ENCODE measurements at regions not wholly inside any gene's neighbourhood (a gene's known extent, or its start where the extent isn't known, plus 50 kb on each side); places are given as distances from the start of the nearest gene placed in this dataset.

GRCh38 chr2:220079595-220079994 is 452.2 kb downstream of the SLC4A3 start:
- DNase-seq (ENCODE audit: unreplicated experiment): no peak
- peaks cover 5% of the 10 kb centered on the region for H3K4me1 Mint-ChIP-seq (ENCODE audit: insufficient read depth, unreplicated experiment)
- no peaks in the 10 kb centered on the region for H3K27me3 Mint-ChIP-seq (ENCODE audit: insufficient read depth, unreplicated experiment)
- ChIA-PET CTCF (interaction anchor here (0.6 kb wide), 1 partner anchor 39 kb away, joined by 5 read pairs; no protein-coding TSS in a partner anchor), POLR2A (interaction anchor here (1.2 kb wide), 1 partner anchor 16 kb away, joined by 3 read pairs; no protein-coding TSS in a partner anchor)
- H3K9me3 Mint-ChIP-seq (ENCODE audit: unreplicated experiment): no peaks in the 10 kb centered on the region
- H3K27ac Mint-ChIP-seq (ENCODE audit: low read depth, unreplicated experiment): no peak overlapping the region
- intact Hi-C loops (cut with micrococcal nuclease): no loop called here
- TF ChIP-seq, protein P1, sequence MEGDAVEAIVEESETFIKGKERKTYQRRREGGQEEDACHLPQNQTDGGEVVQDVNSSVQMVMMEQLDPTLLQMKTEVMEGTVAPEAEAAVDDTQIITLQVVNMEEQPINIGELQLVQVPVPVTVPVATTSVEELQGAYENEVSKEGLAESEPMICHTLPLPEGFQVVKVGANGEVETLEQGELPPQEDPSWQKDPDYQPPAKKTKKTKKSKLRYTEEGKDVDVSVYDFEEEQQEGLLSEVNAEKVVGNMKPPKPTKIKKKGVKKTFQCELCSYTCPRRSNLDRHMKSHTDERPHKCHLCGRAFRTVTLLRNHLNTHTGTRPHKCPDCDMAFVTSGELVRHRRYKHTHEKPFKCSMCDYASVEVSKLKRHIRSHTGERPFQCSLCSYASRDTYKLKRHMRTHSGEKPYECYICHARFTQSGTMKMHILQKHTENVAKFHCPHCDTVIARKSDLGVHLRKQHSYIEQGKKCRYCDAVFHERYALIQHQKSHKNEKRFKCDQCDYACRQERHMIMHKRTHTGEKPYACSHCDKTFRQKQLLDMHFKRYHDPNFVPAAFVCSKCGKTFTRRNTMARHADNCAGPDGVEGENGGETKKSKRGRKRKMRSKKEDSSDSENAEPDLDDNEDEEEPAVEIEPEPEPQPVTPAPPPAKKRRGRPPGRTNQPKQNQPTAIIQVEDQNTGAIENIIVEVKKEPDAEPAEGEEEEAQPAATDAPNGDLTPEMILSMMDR (IDR thresholded peaks at IDR 0.05; ENCODE audit: unreplicated experiment): no peak
- BruUV-seq (replicated peaks): no TSS peak
- no peak overlapping the region for H3K4me3 Mint-ChIP-seq (ENCODE audit: unreplicated experiment)
- H3K36me3 Mint-ChIP-seq (ENCODE audit: insufficient read depth, unreplicated experiment): no peaks in the 10 kb centered on the region

GRCh38 chr2:220081171-220081570 is 453.7 kb downstream of the SLC4A3 start:
- H3K9me3 Mint-ChIP-seq (ENCODE audit: unreplicated experiment): no peaks in the 10 kb centered on the region
- ChIA-PET POLR2A (interaction anchor here (1.3 kb wide), 1 partner anchor 112 kb away, joined by 4 read pairs; no protein-coding TSS in a partner anchor), CTCF (interaction anchor here (0.7 kb wide), 1 partner anchor 346 kb away, joined by 3 read pairs; no protein-coding TSS in a partner anchor)
- TF ChIP-seq, protein P1 (IDR thresholded peaks at IDR 0.05; ENCODE audit: unreplicated experiment): no peak
- no peaks in the 10 kb centered on the region for H3K27me3 Mint-ChIP-seq (ENCODE audit: insufficient read depth, unreplicated experiment)
- no TSS peak for BruUV-seq (replicated peaks)
- no peak overlapping the region for H3K4me3 Mint-ChIP-seq (ENCODE audit: unreplicated experiment)
- intact Hi-C loops (cut with micrococcal nuclease): no loop called here
- no peaks in the 10 kb centered on the region for H3K36me3 Mint-ChIP-seq (ENCODE audit: insufficient read depth, unreplicated experiment)
- H3K27ac Mint-ChIP-seq (ENCODE audit: low read depth, unreplicated experiment): no peak overlapping the region
- H3K4me1 Mint-ChIP-seq (ENCODE audit: insufficient read depth, unreplicated experiment): peaks cover 5% of the 10 kb centered on the region
- no peak for DNase-seq (ENCODE audit: unreplicated experiment)

DNA sequence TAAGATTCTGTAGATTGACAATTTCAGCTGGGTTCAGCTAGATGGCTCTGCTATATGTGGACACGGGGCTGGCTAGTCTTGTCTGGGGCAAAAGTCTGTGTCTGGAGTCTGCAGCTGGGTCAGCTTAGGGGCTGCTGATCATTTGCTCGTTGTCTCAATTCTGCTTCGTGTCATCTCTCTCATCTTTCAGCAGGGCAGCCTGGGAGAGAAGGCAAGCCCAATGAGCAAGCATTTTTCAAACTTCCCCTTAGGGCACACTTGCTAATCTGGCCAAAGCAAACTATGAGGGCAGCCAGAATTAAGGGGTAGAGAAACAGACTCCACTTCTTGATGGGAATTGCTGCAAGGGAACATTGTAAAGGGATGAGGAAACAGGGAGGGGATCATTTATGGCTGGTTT is 462.6 kb downstream of the SLC4A3 start:
- TF ChIP-seq, protein P1 (IDR thresholded peaks at IDR 0.05; ENCODE audit: unreplicated experiment): no peak
- no TSS peak for BruUV-seq (replicated peaks)
- H3K9me3 Mint-ChIP-seq (ENCODE audit: unreplicated experiment): no peaks in the 10 kb centered on the region
- no peak overlapping the region for H3K27ac Mint-ChIP-seq (ENCODE audit: low read depth, unreplicated experiment)
- CTCF ChIA-PET: interaction anchor here (0.6 to 0.7 kb wide), 4 partner anchors 39 to 1499 kb away, joined by 3 to 5 read pairs (median 3); no protein-coding TSS in a partner anchor
- peaks cover 7% of the 10 kb centered on the region for H3K4me1 Mint-ChIP-seq (ENCODE audit: insufficient read depth, unreplicated experiment)
- no peak overlapping the region for H3K4me3 Mint-ChIP-seq (ENCODE audit: unreplicated experiment)
- DNase-seq (ENCODE audit: unreplicated experiment): peak; percentile 45
- intact Hi-C loops (cut with micrococcal nuclease): no loop called here
- H3K27me3 Mint-ChIP-seq (ENCODE audit: insufficient read depth, unreplicated experiment): no peaks in the 10 kb centered on the region
- POLR2A ChIA-PET: no interaction called here
- no peaks in the 10 kb centered on the region for H3K36me3 Mint-ChIP-seq (ENCODE audit: insufficient read depth, unreplicated experiment)

DNA sequence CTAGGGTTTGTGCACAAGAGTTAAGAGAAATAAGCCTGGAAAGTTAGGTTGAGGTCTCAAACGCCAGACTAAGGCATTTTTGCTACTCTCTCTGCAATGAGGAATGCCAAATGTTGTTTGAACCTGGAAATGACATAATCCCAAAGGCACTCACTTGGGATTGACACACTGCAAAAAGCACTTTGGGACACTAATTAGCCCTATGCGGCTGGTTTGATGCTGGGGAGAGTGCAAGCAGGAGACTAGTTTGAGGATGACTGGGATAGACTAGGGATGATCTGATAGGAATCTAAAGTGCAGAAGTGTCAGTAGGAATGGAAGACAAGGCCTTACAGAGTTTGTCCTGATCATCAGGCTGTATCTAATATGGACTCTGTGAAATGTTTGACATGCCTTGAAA is 469.0 kb downstream of the SLC4A3 start:
- no peak overlapping the region for H3K27ac Mint-ChIP-seq (ENCODE audit: low read depth, unreplicated experiment)
- peaks cover 7% of the 10 kb centered on the region for H3K4me1 Mint-ChIP-seq (ENCODE audit: insufficient read depth, unreplicated experiment)
- H3K4me3 Mint-ChIP-seq (ENCODE audit: unreplicated experiment): no peak overlapping the region
- DNase-seq (ENCODE audit: unreplicated experiment): no peak
- TF ChIP-seq, protein P1 (IDR thresholded peaks at IDR 0.05; ENCODE audit: unreplicated experiment): no peak
- H3K36me3 Mint-ChIP-seq (ENCODE audit: insufficient read depth, unreplicated experiment): no peaks in the 10 kb centered on the region
- no peaks in the 10 kb centered on the region for H3K9me3 Mint-ChIP-seq (ENCODE audit: unreplicated experiment)
- intact Hi-C loops (cut with micrococcal nuclease): no loop called here
- ChIA-PET CTCF (interaction anchor here (0.6 kb wide), 1 partner anchor 42 kb away, joined by 3 read pairs; no protein-coding TSS in a partner anchor), POLR2A (interaction anchor here (0.6 to 1.6 kb wide), 2 partner anchors 11 to 284 kb away, joined by 3 read pairs; no protein-coding TSS in a partner anchor)
- H3K27me3 Mint-ChIP-seq (ENCODE audit: insufficient read depth, unreplicated experiment): no peaks in the 10 kb centered on the region
- BruUV-seq (replicated peaks): no TSS peak
